ENCODE measurements at regions not wholly inside any gene's neighbourhood (a gene's known extent, or its start where the extent isn't known, plus 50 kb on each side); places are given as distances from the start of the nearest gene placed in this dataset.

DNA sequence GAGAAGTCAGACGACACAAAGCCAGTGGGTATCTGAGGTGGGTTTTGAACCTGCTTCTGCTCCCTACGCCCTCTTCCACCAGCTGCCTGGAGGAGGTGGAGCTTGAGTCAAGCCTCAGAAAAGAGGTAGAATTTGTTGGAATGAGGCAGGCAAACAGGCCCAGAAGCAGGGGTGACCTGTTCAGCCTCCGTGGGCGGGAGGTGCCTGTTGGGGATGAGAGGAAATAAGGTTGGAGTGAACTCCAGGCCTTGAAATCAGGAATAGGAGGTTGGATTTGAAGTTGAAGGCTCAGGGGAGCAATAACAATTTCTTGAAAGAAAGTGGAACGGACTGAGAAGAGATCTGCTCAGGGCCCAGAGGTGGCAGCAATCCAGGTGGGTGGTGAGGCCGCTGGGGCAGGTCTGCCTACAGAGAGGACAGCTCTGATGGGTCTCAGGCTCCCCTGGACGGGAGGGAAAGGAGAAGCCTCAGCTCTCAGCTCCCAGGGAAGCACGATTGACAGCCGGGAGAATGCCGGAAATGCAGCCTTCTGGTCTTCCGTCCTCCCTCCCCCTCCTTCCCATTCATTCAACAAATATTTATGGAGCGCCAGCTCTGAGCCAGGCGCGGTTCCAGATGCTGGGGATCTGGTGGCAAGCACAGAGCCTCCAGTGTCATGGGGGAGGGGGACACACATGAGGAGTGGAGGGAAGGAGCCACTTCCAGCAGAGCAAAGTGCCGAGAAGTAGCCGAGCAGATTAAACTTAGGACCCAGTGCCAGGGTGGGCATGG lies 61.9 kb upstream of the CIBAR2 start:
- TF ChIP-seq, protein P1, sequence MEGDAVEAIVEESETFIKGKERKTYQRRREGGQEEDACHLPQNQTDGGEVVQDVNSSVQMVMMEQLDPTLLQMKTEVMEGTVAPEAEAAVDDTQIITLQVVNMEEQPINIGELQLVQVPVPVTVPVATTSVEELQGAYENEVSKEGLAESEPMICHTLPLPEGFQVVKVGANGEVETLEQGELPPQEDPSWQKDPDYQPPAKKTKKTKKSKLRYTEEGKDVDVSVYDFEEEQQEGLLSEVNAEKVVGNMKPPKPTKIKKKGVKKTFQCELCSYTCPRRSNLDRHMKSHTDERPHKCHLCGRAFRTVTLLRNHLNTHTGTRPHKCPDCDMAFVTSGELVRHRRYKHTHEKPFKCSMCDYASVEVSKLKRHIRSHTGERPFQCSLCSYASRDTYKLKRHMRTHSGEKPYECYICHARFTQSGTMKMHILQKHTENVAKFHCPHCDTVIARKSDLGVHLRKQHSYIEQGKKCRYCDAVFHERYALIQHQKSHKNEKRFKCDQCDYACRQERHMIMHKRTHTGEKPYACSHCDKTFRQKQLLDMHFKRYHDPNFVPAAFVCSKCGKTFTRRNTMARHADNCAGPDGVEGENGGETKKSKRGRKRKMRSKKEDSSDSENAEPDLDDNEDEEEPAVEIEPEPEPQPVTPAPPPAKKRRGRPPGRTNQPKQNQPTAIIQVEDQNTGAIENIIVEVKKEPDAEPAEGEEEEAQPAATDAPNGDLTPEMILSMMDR (IDR thresholded peaks at IDR 0.05): no peak
- TF ChIP-seq POLR2A (IDR thresholded peaks at IDR 0.05): no peak
